A204.1 (cell line): ENCODE measurements at regions not wholly inside any gene's neighbourhood (a gene's known extent, or its start where the extent isn't known, plus 50 kb on each side); places are given as distances from the start of the nearest gene placed in this dataset.
"Not testable (repeated sequence)": the region's sequence is repeated elsewhere in the genome, so short reads cannot be mapped to it uniquely, and the experiment has no call there.

ENCODE experiments used
- FAIRE-seq: peaks from 2 replicates; lab custom pipeline; 2012; peaks lifted over from hg19 to GRCh38; lab: Jason Lieb, UNC

DNA sequence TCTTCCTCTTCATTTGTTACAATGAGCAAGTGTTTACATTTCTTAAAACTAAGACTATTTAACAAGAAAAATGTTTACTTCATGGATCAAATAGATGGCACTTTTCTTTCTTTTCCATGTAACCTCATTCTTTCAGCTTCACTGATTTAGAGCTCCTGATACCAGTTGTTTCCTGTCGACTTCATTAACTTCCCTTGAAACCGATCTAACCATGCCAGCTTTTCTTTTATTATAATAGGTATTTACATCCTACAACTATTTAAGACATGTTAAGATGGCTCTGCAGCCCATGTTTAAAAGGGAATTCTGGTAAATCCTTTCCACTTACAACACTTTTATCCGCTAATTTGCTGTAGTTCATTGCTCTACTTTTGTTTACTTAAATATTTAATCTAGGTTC lies 107.3 kb upstream of the DCN start:
- FAIRE-seq = no peak

DNA sequence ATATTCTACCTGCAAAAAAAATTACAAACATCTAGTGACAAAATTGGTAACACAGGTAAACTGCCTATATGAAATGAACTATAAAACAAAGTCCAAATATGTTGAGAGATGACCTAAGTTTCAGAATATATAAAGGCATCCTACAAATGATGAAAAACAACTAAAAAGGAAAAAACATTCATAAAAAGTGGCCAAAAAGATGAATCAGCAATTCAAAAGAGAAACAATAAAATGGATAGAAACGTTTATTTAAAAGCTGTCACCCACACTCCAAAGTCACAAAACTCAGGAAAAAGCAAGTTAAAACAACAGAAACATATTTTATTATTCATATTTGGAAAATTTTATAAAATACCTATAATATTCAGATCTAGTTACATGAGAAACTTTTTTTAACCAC lies 106.5 kb upstream of the DCN start:
- FAIRE-seq = no peak

DNA sequence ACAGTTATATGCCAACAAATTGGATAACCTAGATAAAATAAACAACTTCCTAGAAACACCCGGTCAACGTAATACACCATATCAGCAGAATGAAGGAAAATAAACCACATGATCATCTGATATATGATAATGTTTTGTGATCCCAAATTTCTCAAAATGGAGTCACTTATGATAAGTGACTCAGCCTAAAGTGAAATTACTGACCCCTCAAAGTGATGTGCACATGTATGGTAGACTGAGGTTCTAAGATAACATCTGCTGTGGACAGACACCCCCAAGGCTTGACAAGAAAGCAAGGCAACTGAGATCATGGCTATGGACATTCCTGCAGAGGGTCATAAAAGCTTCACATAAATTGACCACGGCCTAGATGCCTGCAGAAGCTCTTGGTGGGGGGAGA lies 105.1 kb upstream of the DCN start:
- FAIRE-seq = no peak

DNA sequence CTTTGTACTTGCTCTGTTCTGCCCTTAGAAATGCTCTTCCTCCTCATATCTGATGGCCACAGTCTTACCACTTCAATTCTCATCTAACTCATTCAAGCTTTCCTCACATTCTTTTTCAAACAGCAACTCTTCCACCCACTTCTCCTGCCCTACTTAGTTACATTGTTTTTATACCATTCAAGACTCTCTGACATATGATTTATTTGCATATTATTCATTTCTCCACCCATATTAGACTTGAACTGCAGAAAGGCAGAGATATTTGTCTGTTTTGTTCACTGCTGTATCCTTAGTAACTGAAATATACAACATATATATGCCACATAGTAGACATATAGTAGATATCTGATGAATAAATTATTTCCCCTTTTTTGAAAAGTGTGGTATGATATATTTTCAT lies 95.5 kb upstream of the DCN start:
- FAIRE-seq = no peak

DNA sequence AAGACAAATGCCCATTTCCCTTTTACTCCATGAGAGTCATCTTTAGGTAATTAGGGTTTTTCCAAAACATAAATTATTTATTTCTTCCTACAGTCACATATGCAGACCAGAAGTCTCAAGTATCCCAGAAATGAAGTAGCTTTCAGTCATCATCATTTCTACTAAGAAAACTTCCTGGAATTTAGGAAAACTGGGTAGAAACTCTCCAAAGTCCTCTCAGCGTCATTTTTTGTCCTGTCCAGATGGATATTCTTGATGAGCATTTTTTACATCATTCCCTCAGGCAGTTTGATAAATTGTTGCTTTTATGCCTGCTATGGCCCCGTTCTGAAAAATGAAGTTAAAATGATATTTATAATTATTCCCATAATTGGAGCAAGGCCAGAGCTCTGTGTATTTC lies 93.9 kb upstream of the DCN start:
- no peak for FAIRE-seq

DNA sequence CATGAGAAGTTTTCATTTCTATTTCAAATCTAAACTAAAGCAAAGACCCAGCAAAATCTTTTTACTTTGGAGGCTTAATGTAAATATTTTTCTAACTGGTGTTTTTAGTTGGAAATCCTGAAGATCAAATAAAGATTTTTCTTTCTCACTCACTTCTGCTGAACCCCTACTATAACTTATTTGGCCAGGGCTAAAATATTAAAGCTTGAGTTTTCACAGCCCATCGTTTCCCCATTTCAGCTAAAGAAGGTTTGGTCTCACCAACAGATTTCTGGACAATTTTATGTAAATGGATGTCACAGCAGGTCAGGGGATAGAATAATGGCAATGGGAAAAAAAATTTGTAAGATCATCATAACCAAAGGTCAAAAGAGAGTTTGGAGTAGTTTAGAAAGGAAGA lies 92.7 kb upstream of the DCN start:
- no peak for FAIRE-seq

DNA sequence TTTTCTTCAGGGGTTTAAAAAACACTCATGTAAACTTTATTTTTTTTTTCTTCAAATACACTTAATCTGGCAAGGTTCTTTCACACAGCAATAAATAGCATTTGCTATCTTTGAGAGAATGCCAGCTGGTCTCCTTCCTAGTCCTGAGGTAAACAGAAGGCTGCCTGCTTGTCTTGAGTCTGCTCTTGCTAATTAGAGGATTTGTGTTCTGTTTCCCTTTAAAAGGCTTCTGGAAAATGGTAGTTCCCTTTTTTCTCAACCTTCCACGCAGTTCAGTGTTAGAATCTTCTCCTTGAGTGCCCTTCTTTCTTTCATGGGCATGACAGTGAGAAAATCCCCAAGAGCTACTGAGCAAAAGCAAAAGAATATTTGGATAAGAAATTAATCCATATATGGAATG lies 92.3 kb upstream of the DCN start:
- no peak for FAIRE-seq

DNA sequence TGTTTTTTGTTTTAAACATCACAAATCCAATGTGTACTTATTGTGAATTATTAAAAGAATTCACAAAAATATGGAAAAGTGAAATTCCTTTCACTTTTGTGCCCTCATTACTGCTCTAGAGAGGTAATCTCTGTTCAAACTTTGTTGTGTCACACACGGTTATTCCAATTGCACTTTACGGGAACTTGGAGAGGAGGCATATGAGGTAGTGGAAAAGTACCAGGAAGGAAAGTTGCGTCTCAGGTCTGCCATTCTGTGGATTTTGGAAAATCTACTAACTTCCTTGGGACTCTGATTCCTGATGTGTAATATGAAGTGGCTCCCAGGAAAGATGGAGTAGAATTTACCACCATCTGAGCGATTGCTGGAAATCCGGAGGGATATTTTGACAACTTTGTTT lies 90.9 kb upstream of the DCN start:
- FAIRE-seq = no peak

DNA sequence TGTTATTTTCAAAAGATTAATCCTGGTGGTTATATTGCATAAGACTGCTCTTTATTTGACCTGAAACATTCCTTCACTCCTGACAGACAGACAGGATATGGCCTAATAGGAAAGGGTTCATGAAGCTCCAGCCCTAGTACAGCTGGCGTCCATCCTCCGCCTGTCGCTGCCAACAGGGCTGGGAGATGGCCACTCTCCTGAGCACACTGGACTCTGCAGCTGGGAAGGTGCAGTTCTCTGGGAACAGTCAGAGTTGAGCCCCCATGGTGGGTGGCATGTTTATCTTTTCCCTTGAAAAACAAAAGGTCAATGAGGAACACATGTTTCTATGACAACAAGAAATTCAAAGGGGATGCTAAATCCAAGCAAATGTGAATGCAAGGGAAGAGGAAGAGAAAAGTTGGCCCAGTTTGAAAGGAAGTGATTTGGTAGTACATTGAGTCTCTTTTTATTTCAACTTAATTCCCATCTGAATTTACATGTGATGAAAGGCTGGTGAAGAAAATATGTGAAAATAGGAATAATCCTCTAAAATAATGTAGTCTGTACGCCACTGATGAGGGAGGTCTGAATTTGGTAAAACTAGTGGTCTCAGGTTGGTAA lies 89.9 kb upstream of the DCN start:
- no peak for FAIRE-seq

DNA sequence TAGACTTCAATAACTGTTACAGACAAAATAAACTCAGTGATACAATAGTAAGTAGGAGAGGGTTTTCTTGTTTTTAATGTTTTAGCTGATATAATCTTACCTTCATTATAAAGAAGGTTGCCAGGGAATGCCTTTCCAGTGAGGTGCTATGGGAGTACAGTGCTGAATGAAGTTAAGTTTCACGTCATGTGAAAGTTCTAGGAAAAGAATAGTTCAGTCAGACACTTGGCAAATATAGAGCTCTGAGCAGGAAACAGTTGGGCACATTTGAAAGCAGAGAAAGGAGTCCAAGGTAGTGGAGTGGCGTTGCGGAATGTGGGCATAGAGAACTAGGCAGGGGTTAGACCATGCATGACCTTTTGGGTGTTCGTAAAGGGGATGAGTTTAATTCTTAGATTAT lies 88.6 kb upstream of the DCN start:
- no peak for FAIRE-seq

DNA sequence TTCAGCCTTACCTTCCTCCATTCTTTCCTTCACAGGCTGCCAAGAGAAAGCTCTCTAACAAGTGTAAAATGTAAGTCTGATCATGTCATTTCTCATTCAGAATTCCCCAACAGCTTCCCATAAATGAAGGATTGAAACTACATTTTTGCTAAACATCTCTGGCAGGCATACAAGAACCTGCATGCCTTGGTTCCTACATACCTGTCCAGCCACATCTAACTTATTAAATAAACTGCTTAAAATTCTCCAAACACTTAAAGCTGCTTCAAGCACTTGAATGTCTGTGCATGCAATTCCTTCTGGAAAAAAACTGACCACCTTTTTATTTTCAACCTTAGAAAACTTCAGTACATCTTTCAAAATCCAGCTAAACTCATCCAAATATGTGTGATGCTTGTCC lies 84.4 kb upstream of the DCN start:
- no peak for FAIRE-seq

DNA sequence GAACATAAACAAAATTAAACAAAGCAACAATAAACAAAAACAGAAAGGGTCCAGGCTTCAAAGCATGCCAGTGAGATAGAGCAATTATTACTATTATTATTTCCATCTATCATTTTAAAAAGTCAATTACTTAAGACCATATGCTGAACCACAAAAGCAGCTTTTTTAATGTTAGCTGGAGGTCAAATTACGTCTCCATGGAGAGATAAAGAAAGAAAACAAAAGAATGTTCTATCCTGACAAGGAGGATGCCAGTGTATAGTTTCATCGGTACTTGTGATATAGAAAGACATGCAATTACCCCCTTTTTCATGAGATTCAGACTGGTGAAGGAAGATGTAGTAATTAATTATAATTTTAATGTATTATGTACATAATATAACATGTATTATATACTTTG lies 81.6 kb upstream of the DCN start:
- no peak for FAIRE-seq

DNA sequence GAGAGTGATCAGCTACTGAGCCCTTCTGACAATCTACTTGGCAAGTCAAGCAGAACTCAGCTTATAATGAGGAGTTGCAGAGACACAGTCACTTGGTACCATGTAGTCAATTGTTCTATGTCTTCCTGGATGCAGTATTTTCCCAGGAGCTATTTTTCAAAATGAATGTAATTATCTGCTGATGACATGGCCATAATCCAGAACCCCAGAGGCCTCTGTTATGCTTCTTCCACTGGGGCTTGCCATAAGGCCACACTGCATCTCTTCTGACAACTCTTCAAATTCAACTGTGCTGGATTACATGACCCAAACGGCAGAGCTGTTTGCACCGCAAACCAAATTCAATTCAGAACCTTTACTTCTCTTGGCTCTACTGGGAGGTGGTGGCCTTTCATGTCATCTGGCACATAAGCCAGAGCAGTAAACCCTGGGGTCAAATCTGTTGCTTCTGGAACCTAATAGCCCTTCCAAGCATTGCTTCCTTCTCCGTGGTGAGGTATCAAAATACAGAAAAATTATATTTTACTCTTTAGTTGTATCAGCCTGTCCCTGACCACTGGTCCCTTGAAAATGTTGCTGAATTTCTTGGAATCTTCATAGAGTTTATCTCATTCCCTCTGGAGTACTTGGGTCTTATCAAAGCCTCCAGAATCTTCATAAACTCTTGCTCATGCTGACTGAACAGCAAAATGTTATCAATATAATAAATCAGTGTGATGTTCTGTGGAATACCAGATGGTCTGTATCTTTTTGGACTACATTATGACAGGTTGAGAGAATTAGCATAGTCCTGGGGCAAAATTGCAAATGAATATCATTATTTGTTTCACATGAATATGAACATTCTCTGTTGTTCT lies 79.4 kb upstream of the DCN start:
- no peak for FAIRE-seq

DNA sequence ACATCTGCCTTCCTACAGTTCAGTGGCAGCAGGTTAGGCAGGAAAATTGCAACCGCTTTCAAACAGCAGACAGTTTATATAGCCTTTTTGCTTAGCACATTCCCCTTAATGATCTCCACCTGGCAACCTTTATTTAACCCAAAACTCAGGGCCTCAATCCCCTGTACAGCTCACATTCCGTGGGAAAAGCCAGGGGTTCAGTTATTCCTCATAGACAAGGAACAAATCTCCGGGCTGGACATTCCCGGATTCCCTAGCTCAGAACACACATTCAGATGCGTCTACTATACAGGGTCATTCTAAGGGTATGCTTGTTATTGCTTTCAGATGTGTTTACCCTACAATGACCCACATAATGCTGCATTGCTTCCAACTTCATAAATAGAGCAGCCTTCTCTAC lies 73.8 kb upstream of the DCN start:
- no peak for FAIRE-seq

DNA sequence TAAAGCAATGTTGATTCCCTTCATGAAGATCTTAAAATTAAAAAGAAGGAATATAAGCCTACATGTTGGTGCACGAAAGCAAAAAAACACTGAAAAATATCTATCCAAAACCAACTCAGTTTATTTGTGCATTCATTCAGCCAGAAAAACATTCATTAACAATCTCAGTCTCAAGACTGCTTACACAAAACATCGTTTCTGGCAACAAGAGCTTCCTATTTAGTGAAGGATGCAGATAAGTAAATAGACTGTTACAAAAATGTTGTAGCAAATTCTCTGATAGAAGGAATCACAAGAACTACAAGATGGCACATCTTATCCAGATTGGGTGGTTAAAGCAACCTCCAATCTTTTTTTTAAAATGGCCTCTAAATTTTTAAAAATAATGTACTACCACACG lies 69.7 kb upstream of the DCN start:
- FAIRE-seq = no peak

DNA sequence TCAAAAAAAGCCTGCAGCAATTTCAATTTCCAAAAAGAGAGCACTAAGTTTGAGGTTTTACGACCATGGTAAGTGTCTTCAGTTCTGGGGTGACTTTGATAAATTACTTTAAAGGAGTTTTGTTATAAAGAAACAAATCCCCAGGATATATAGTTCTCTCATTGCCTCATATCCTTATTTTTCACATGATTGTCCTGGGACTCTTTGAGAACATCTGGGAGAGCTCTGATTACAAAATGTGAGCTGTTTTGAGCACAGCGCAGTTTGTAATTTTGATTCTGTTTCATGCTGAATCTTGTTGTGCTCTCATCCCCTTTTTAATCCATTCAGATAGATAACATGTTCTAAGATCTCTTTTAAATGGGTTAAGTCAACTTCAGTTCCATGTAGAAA lies 67.7 kb upstream of the DCN start:
- no peak for FAIRE-seq

DNA sequence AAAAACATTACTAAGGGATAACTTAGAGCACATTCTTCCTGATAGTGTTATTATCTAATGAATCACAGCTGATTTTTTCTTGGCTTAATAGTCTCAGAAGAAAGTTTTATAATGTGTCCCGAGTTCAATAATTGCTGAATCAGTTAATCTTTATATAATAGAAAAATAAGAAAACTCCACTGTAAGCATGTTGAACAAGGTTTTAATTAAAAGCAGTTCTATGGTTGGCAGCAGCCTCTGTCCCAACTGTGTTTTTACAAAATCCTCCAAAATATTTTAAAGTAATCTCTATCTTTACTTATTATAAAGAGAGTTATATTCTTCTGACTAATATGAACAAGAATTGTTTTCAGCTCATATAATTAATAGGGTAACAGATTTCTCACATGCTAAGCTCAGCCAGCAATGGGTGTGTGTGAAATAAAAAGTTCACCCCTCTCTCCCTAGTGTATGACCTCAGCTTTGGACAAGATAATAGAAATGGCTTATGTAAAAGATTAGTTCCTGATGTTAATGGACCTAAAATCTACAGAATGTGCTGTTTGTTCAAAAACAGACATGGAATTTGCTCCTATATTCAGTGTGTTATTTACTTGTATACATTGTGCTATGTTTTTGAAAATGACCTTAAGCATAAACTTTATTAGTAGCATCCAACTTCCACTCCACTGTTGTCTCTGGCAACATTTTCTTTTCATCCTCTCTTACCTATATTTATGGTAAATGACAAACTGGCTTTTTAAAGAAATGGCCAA lies 67.1 kb upstream of the DCN start:
- no peak for FAIRE-seq

DNA sequence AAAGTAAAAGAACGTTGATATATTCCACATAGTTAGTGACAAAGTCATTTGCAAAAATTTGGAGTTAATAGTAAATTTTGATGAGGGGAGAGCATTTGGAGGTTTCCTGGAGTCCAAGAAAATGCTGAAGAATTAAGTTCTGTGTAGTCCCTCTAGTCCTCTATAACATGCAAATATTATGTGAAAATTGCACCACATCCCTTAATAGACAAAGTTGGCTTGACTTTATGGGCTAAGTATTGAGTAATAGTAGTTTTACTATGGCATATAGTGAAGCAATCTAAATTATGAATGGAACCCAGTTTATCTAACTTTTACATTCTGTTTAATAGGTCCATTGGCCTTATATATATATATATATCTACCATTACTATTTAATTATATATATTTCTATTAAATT lies 66.4 kb upstream of the DCN start:
- FAIRE-seq = no peak

DNA sequence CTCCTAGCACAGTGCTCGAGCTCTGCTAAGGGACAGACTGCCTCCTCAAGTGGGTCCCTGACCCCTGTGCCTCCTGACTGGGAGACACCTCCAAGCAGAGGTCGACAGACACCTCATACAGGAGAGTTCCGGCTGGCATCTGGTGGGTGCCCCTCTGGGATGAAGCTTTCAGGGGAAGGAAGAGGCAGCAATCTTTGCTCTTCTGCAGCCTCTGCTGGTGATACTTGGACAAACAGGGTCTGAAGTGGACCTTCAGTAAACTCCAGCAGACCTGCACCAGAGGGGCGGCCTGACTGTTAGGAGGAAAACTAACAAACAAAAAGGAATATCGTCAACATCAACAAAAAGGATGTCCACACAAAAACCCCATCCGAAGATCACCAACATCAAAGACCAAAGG lies 60.6 kb upstream of the DCN start:
- FAIRE-seq = not testable (repeated sequence)

DNA sequence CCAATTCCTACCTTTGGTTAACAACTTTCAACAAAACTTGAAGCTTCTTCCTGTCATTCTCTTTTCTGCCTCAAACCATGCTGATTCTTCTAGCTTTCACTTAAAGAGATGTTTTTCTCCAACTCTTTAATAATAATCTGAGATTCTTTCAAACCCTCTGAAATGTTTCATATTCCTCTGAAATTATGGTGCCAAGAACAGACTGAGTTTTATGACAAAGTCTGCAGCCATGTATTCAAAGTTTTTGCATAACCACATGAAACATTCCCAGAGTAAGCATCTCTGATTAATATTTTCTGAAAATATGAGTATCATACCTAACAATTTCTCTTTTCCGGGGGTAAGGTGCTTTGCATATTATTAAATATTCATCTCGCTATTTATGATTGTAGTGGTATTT lies 59.1 kb upstream of the DCN start:
- no peak for FAIRE-seq

DNA sequence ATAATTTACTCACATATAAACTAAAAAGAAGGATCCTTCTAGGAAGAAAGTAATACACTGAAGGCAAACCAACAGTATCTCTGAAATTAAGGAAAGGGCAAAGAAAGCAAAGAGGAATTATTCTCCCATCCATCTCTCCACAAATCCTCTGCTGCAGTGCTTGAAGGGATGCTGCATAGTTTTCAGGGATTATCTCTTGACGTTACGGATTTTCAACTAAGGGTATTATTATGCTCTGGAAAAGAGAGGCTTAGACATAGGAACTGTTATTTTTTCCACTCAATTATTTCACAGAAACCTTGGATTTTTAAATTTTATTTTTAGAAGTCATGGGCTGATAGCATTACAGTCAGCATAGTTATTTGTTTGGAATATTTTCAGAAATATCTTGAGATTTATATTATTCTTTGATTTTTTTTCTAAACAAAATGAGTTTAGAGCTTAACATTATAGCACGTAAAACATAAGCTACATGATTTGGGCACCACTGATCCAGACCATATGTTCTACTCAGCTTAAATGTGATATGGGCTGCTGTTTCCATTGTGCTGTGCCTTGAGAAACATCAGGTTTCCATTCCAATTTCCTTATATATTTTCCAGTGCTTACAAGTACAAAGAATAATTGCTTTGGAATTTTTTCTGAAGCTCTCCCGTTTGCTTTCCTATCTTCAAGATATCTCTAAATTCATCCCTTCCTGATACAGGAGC lies 57.9 kb upstream of the DCN start:
- FAIRE-seq = no peak

DNA sequence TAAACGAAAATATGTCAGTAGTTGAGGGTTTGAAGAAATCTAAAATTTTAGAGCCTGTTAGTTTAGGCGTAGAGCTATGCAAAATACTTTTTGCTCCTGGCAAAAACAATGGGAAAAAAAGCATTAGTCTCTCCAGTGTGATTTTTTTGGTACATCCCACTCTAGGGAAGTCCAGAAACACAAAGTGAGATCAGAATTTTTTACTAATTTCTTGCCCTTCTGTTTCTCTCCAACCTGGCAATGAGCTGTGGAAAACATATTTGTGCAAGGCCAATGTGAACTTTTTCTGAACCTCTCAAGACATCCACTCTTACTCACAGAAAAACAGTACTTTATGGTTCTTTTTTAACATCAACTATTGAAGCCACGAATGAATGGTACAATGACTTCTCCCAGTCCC lies 56.9 kb upstream of the DCN start:
- no peak for FAIRE-seq
